T-cell (primary cell): ENCODE measurements at regions not wholly inside any gene's neighbourhood (a gene's known extent, or its start where the extent isn't known, plus 50 kb on each side); places are given as distances from the start of the nearest gene placed in this dataset.

Source experiments
- ATAC-seq, 4 experiments: fragments of 200-7000 bp in 3 of 4; fragments of 150-1000 bp in 1 of 4; cut with Tn5 transposase; replicated peaks in 1 of 4; 1 replicate in 3 of 4; 2 replicates in 1 of 4; pipeline ENCODE4 v1.10.0; 2021; ENCODE audit warnings: moderate library complexity in 3 of 4, mild to moderate bottlenecking in 2 of 4, moderate number of reproducible peaks in 1 of 4
- CTCF ChIA-PET, 2 donors: fragments of 300-600 bp; sonication (Branson Sonifier 250); formaldehyde crosslinking; loops; one replicate each; lab custom pipeline; 2022; ENCODE audit warnings: antibody characterized with exemption in 2 of 2; lab: Charles Lee
- POLR2A ChIA-PET, 2 donors: fragments of 300-600 bp; sonication (Branson Sonifier 250); formaldehyde crosslinking; loops; one replicate each; lab custom pipeline; 2022; ENCODE audit warnings: antibody characterized with exemption in 2 of 2; lab: Charles Lee
- DNase-seq, 35 experiments: peaks; one replicate each; pipeline versions ENCODE4 v3.0.0 to v3.0.0-alpha.2; 2013 to 2023
- H3K27ac ChIP-seq: one replicate; pipeline ENCODE4 v1.5.1; 2013; ENCODE audit warnings: low read length
- H3K27me3 ChIP-seq, 2 experiments: replicated peaks in 1 of 2; 1 replicate in 1 of 2; 2 replicates in 1 of 2; pipeline versions ENCODE4 v1.6.1 to v1.7.0; 2013; ENCODE audit warnings: low read length in 1 of 2, mixed read lengths in 1 of 2; ENCODE audit not compliant: control insufficient read depth in 2 of 2, insufficient read depth in 2 of 2; ENCODE audit errors: extremely low read depth in 1 of 2
- H3K36me3 ChIP-seq, 2 donors: 1 replicate in 1 of 2; 2 replicates in 1 of 2; pipeline versions ENCODE4 v1.6.1 to v1.7.0; 2013; ENCODE audit warnings: low read length in 1 of 2; ENCODE audit not compliant: control insufficient read depth in 2 of 2, insufficient read depth in 1 of 2; ENCODE audit errors: extremely low read depth in 1 of 2
- H3K4me1 ChIP-seq, 2 experiments: 1 replicate in 1 of 2; 2 replicates in 1 of 2; pipeline versions ENCODE4 v1.6.1 to v1.7.0; 2013; ENCODE audit warnings: low read length in 2 of 2, mixed read lengths in 1 of 2; ENCODE audit not compliant: insufficient read depth in 2 of 2, control insufficient read depth in 1 of 2; ENCODE audit errors: extremely low read depth in 1 of 2
- H3K4me3 ChIP-seq, 2 donors: 1 replicate in 1 of 2; 2 replicates in 1 of 2; pipeline versions ENCODE4 v1.5.1 to v1.7.0; 2013; ENCODE audit warnings: mild to moderate bottlenecking in 2 of 2, low read length in 1 of 2, moderate library complexity in 1 of 2; ENCODE audit not compliant: control insufficient read depth in 1 of 2; ENCODE audit errors: extremely low read depth in 1 of 2
- H3K9me3 ChIP-seq: 2 replicates; pipeline ENCODE4 v1.7.0; 2013
- H3K27ac Mint-ChIP-seq, 2 donors: one replicate each; pipeline ENCODE4 v1.8.0; 2020 to 2021; ENCODE audit warnings: mild to moderate bottlenecking in 2 of 2, mixed read lengths in 2 of 2
- H3K27me3 Mint-ChIP-seq, 2 donors: one replicate each; pipeline ENCODE4 v1.8.0; 2021 to 2022; ENCODE audit warnings: mixed read lengths in 2 of 2
- H3K36me3 Mint-ChIP-seq: one replicate; pipeline ENCODE4 v1.8.0; 2021; ENCODE audit warnings: mixed read lengths
- H3K4me1 Mint-ChIP-seq, 3 donors: one replicate each; pipeline ENCODE4 v1.8.0; 2020 to 2022; ENCODE audit warnings: mixed read lengths in 3 of 3, mild to moderate bottlenecking in 1 of 3
- H3K4me3 Mint-ChIP-seq, 3 donors: one replicate each; pipeline ENCODE4 v1.8.0; 2020 to 2022; ENCODE audit warnings: mild to moderate bottlenecking in 3 of 3, mixed read lengths in 3 of 3, moderate library complexity in 3 of 3
- H3K9me3 Mint-ChIP-seq, 3 donors: one replicate each; pipeline ENCODE4 v1.8.0; 2020 to 2022; ENCODE audit warnings: mixed read lengths in 3 of 3
- WGBS: methylation state at CpG from one replicate; pipeline ENCODE4 v1.1.5; 2013; ENCODE audit warnings: missing lambda C conversion rate; ENCODE audit not compliant: insufficient coverage; 5-methylcytosine and 5-hydroxymethylcytosine counted together

GRCh38 chr10:64956441-64956840 lies 1435.2 kb downstream of the REEP3 start:
- WGBS: no CpG with 5 or more reads among the region's 1 CpG
- H3K9me3 Mint-ChIP-seq: peaks cover 15 to 22% (median 18%) of the 10 kb centered on the region in 3 donors
- H3K36me3 Mint-ChIP-seq: no peaks in the 10 kb centered on the region
- no peak for DNase-seq
- no peaks in the 10 kb centered on the region for H3K4me1 Mint-ChIP-seq
- H3K4me3 ChIP-seq: no peak overlapping the region
- ChIA-PET POLR2A (no interaction called here), CTCF (no interaction called here)
- H3K4me3 Mint-ChIP-seq: no peak overlapping the region
- no peaks in the 10 kb centered on the region for H3K27me3 Mint-ChIP-seq
- H3K27me3 ChIP-seq: no peaks in the 10 kb centered on the region
- ATAC-seq: no peak
- no peaks in the 10 kb centered on the region for H3K36me3 ChIP-seq
- no peak overlapping the region for H3K27ac Mint-ChIP-seq
- no peaks in the 10 kb centered on the region for H3K9me3 ChIP-seq
- H3K27ac ChIP-seq: no peak overlapping the region
- H3K4me1 ChIP-seq: no peaks in the 10 kb centered on the region

- H3K27me3 Mint-ChIP-seq: no peaks in the 10 kb centered on the region
- H3K4me3 Mint-ChIP-seq: no peak overlapping the region
- Histone ChIP-seq H3K27ac (no peak overlapping the region), H3K36me3 (no peaks in the 10 kb centered on the region), H3K4me3 (no peak overlapping the region), H3K27me3 (no peaks in the 10 kb centered on the region), H3K9me3 (no peaks in the 10 kb centered on the region), H3K4me1 (no peaks in the 10 kb centered on the region)
- 77% methylated on average over 1 of the region's 1 CpG for WGBS
- CTCF ChIA-PET: no interaction called here
- no peaks in the 10 kb centered on the region for H3K4me1 Mint-ChIP-seq
- no peak for DNase-seq
- POLR2A ChIA-PET: no interaction called here
- no peak overlapping the region for H3K27ac Mint-ChIP-seq
- no peaks in the 10 kb centered on the region for H3K36me3 Mint-ChIP-seq
- peaks cover 7 to 15% (median 15%) of the 10 kb centered on the region in 3 donors for H3K9me3 Mint-ChIP-seq
- no peak for ATAC-seq
Observed at GRCh38 chr10:64959116-64959515, 1437.9 kb downstream of the REEP3 start.

- ChIA-PET POLR2A (no interaction called here), CTCF (no interaction called here)
- no peaks in the 10 kb centered on the region for H3K9me3 ChIP-seq
- H3K27me3 ChIP-seq: no peaks in the 10 kb centered on the region
- H3K4me1 Mint-ChIP-seq: no peaks in the 10 kb centered on the region
- WGBS: no CpG with 5 or more reads among the region's 2 CpGs
- H3K27ac Mint-ChIP-seq: no peak overlapping the region
- no peaks in the 10 kb centered on the region for H3K27me3 Mint-ChIP-seq
- DNase-seq (no peak), ATAC-seq (no peak)
- H3K27ac ChIP-seq: no peak overlapping the region
- no peaks in the 10 kb centered on the region for H3K36me3 Mint-ChIP-seq
- H3K36me3 ChIP-seq: no peaks in the 10 kb centered on the region
- H3K4me3 Mint-ChIP-seq: no peak overlapping the region
- peaks cover 9 to 14% (median 13%) of the 10 kb centered on the region in 3 donors for H3K9me3 Mint-ChIP-seq
- no peaks in the 10 kb centered on the region for H3K4me1 ChIP-seq
- no peak overlapping the region for H3K4me3 ChIP-seq
Observed at GRCh38 chr10:64959883-64960282, 1438.7 kb downstream of the REEP3 start.

GRCh38 chr10:64973391-64973790 lies 1452.2 kb downstream of the REEP3 start:
- no peaks in the 10 kb centered on the region for H3K4me1 ChIP-seq
- Mint-ChIP-seq H3K4me3 (no peak overlapping the region), H3K27ac (no peak overlapping the region), H3K4me1 (no peaks in the 10 kb centered on the region), H3K27me3 (no peaks in the 10 kb centered on the region), H3K36me3 (no peaks in the 10 kb centered on the region), H3K9me3 (peaks cover 0 to 5% (median 4%) of the 10 kb centered on the region in 3 donors)
- no peaks in the 10 kb centered on the region for H3K27me3 ChIP-seq
- ChIA-PET POLR2A (no interaction called here), CTCF (no interaction called here)
- no peak overlapping the region for H3K27ac ChIP-seq
- ATAC-seq (no peak), DNase-seq (no peak)
- no peak overlapping the region for H3K4me3 ChIP-seq
- 50% methylated on average over 1 of the region's 2 CpGs for WGBS
- no peaks in the 10 kb centered on the region for H3K36me3 ChIP-seq
- H3K9me3 ChIP-seq: no peaks in the 10 kb centered on the region

GRCh38 chr10:64976150-64976549 lies 1454.9 kb downstream of the REEP3 start:
- DNase-seq (no peak), ATAC-seq (no peak)
- Histone ChIP-seq H3K4me1 (no peaks in the 10 kb centered on the region), H3K9me3 (no peaks in the 10 kb centered on the region), H3K4me3 (no peak overlapping the region), H3K27ac (no peak overlapping the region), H3K27me3 (no peaks in the 10 kb centered on the region), H3K36me3 (no peaks in the 10 kb centered on the region)
- Mint-ChIP-seq H3K4me3 (no peak overlapping the region), H3K27me3 (no peaks in the 10 kb centered on the region), H3K9me3 (peaks cover 9 to 12% (median 10%) of the 10 kb centered on the region in 3 donors), H3K4me1 (no peaks in the 10 kb centered on the region), H3K36me3 (no peaks in the 10 kb centered on the region), H3K27ac (no peak overlapping the region)
- ChIA-PET CTCF (no interaction called here), POLR2A (no interaction called here)
- WGBS: 100% methylated on average over 1 of the region's 2 CpGs

- Histone ChIP-seq H3K4me3 (no peak overlapping the region), H3K9me3 (no peaks in the 10 kb centered on the region), H3K36me3 (no peaks in the 10 kb centered on the region), H3K27ac (no peak overlapping the region), H3K27me3 (no peaks in the 10 kb centered on the region), H3K4me1 (no peaks in the 10 kb centered on the region)
- ChIA-PET POLR2A (no interaction called here), CTCF (no interaction called here)
- Mint-ChIP-seq H3K9me3 (peaks cover 10 to 14% (median 12%) of the 10 kb centered on the region in 3 donors), H3K4me1 (no peaks in the 10 kb centered on the region), H3K27ac (no peak overlapping the region), H3K36me3 (no peaks in the 10 kb centered on the region), H3K27me3 (no peaks in the 10 kb centered on the region), H3K4me3 (no peak overlapping the region)
- ATAC-seq (no peak), DNase-seq (no peak)
Observed at GRCh38 chr10:64977915-64978314, 1456.7 kb downstream of the REEP3 start.

GRCh38 chr10:64996886-64997285 lies 1475.7 kb downstream of the REEP3 start:
- no CpG with 5 or more reads among the region's 3 CpGs for WGBS
- H3K4me3 ChIP-seq: no peak overlapping the region
- no peaks in the 10 kb centered on the region for H3K4me1 ChIP-seq
- no peaks in the 10 kb centered on the region for H3K27me3 ChIP-seq
- ChIA-PET POLR2A (no interaction called here), CTCF (no interaction called here)
- ATAC-seq (no peak), DNase-seq (no peak)
- H3K9me3 Mint-ChIP-seq: peaks cover 9 to 17% (median 17%) of the 10 kb centered on the region in 3 donors
- H3K4me3 Mint-ChIP-seq: no peak overlapping the region
- H3K4me1 Mint-ChIP-seq: no peaks in the 10 kb centered on the region
- H3K36me3 Mint-ChIP-seq: no peaks in the 10 kb centered on the region
- no peaks in the 10 kb centered on the region for H3K36me3 ChIP-seq
- H3K9me3 ChIP-seq: no peaks in the 10 kb centered on the region
- H3K27me3 Mint-ChIP-seq: no peaks in the 10 kb centered on the region
- no peak overlapping the region for H3K27ac Mint-ChIP-seq
- no peak overlapping the region for H3K27ac ChIP-seq
